ENCODE measurements at regions not wholly inside any gene's neighbourhood (a gene's known extent, or its start where the extent isn't known, plus 50 kb on each side); places are given as distances from the start of the nearest gene placed in this dataset.

GRCh38 chr5:123681061-123681460 is 169.1 kb downstream of the CSNK1G3 start:
- no peak for DNase-seq

GRCh38 chr5:123673107-123673506 is 161.1 kb downstream of the CSNK1G3 start:
- DNase-seq, result no peak

- no peak for DNase-seq
These were observed 159.9 kb downstream of the CSNK1G3 start for GRCh38 chr5:123671711-123672456.

GRCh38 chr5:123671042-123671441 is 159.1 kb downstream of the CSNK1G3 start:
- peak in 2 of 5 donors; percentile 12 to 18 for DNase-seq
